ENCODE measurements at regions not wholly inside any gene's neighbourhood (a gene's known extent, or its start where the extent isn't known, plus 50 kb on each side); places are given as distances from the start of the nearest gene placed in this dataset.
"Not testable (repeated sequence)": the region's sequence is repeated elsewhere in the genome, so short reads cannot be mapped to it uniquely, and the experiment has no call there.

- not testable (repeated sequence) for TF ChIP-seq CTCF (IDR thresholded peaks at IDR 0.05; ENCODE audit: low read length); EZH2 (optimal IDR thresholded peaks at IDR 0.05; ENCODE audit: low read depth, low read length)
Observed at GRCh38 chr13:68527167-68527566, 1297.0 kb upstream of the PCDH9 start.
